ENCODE measurements at regions not wholly inside any gene's neighbourhood (a gene's known extent, or its start where the extent isn't known, plus 50 kb on each side); places are given as distances from the start of the nearest gene placed in this dataset.

GRCh38 chr5:135690466-135690865 is 111.7 kb upstream of the CXCL14 start:
- no peak for TF ChIP-seq CTCF (IDR thresholded peaks at IDR 0.05)
- Histone ChIP-seq H3K4me3 (ENCODE audit: low read length) (no peak overlapping the region), H3K9me3 (ENCODE audit: control insufficient read depth in 1 of 2, insufficient read depth in 1 of 2, low read length in 2 of 2) (peaks cover 0 to 4% of the 10 kb centered on the region in 2 experiments), H3K4me1 (ENCODE audit: insufficient read depth, low read length) (no peaks in the 10 kb centered on the region), H3K27me3 (ENCODE audit: control insufficient read depth in 1 of 2, insufficient read depth in 2 of 2, low read length in 2 of 2) (peaks cover 3 to 7% of the 10 kb centered on the region in 2 experiments), H3K27ac (ENCODE audit: low read depth in 1 of 2, low read length in 2 of 2) (no peak overlapping the region), H3K36me3 (ENCODE audit: insufficient read depth, low read length) (no peaks in the 10 kb centered on the region)
- Mint-ChIP-seq H3K27me3 (peaks cover 41% of the 10 kb centered on the region), H3K36me3 (ENCODE audit: low read depth) (no peaks in the 10 kb centered on the region), H3K4me1 (ENCODE audit: low read depth) (no peaks in the 10 kb centered on the region), H3K9me3 (no peaks in the 10 kb centered on the region), H3K4me3 (no peak overlapping the region), H3K27ac (no peak overlapping the region)
- CTCF ChIA-PET = no interaction called here
- intact Hi-C loops (cut with DNase I, micrococcal nuclease) = no loop called here
- DNase-seq (no peak), ATAC-seq (ENCODE audit: poor library complexity) (no peak)
- POLR2A ChIA-PET = no interaction called here

GRCh38 chr5:135689506-135689905 is 110.7 kb upstream of the CXCL14 start:
- Mint-ChIP-seq H3K4me1 (ENCODE audit: low read depth) (no peaks in the 10 kb centered on the region), H3K9me3 (no peaks in the 10 kb centered on the region), H3K27ac (no peak overlapping the region), H3K4me3 (no peak overlapping the region), H3K27me3 (peaks cover 38% of the 10 kb centered on the region), H3K36me3 (ENCODE audit: low read depth) (no peaks in the 10 kb centered on the region)
- peaks cover 0 to 4% of the 10 kb centered on the region in 2 experiments for H3K9me3 ChIP-seq (ENCODE audit: control insufficient read depth in 1 of 2, insufficient read depth in 1 of 2, low read length in 2 of 2)
- H3K4me3 ChIP-seq (ENCODE audit: low read length) = no peak overlapping the region
- DNase-seq (no peak), ATAC-seq (ENCODE audit: poor library complexity) (no peak)
- H3K27me3 ChIP-seq (ENCODE audit: control insufficient read depth in 1 of 2, insufficient read depth in 2 of 2, low read length in 2 of 2) = peaks cover 3 to 7% of the 10 kb centered on the region in 2 experiments
- CTCF ChIA-PET = no interaction called here
- no peak for TF ChIP-seq CTCF (IDR thresholded peaks at IDR 0.05)
- H3K36me3 ChIP-seq (ENCODE audit: insufficient read depth, low read length) = no peaks in the 10 kb centered on the region
- H3K4me1 ChIP-seq (ENCODE audit: insufficient read depth, low read length) = no peaks in the 10 kb centered on the region
- H3K27ac ChIP-seq (ENCODE audit: low read depth in 1 of 2, low read length in 2 of 2) = no peak overlapping the region
- intact Hi-C loops (cut with DNase I, micrococcal nuclease) = no loop called here
- POLR2A ChIA-PET = no interaction called here

- CTCF ChIA-PET = no interaction called here
- POLR2A ChIA-PET = no interaction called here
- H3K27ac Mint-ChIP-seq = no peak overlapping the region
Measured at GRCh38 chr5:135688385-135688784, 109.6 kb upstream of the CXCL14 start.

More at GRCh38 chr5:135688385-135688784, 109.6 kb upstream of the CXCL14 start:
- no peaks in the 10 kb centered on the region for H3K4me1 Mint-ChIP-seq (ENCODE audit: low read depth)
- no peak overlapping the region for H3K27ac ChIP-seq (ENCODE audit: low read depth in 1 of 2, low read length in 2 of 2)
- H3K36me3 ChIP-seq (ENCODE audit: insufficient read depth, low read length) = no peaks in the 10 kb centered on the region
- peaks cover 39% of the 10 kb centered on the region for H3K27me3 Mint-ChIP-seq
- TF ChIP-seq CTCF (IDR thresholded peaks at IDR 0.05) = no peak
- H3K9me3 ChIP-seq (ENCODE audit: control insufficient read depth in 1 of 2, insufficient read depth in 1 of 2, low read length in 2 of 2) = no peaks in the 10 kb centered on the region
- H3K4me3 ChIP-seq (ENCODE audit: low read length) = no peak overlapping the region
- DNase-seq (no peak), ATAC-seq (ENCODE audit: poor library complexity) (no peak)
- no peaks in the 10 kb centered on the region for H3K9me3 Mint-ChIP-seq
- intact Hi-C loops (cut with DNase I, micrococcal nuclease) = no loop called here
- H3K36me3 Mint-ChIP-seq (ENCODE audit: low read depth) = no peaks in the 10 kb centered on the region
- peaks cover 3 to 7% of the 10 kb centered on the region in 2 experiments for H3K27me3 ChIP-seq (ENCODE audit: control insufficient read depth in 1 of 2, insufficient read depth in 2 of 2, low read length in 2 of 2)
- H3K4me1 ChIP-seq (ENCODE audit: insufficient read depth, low read length) = no peaks in the 10 kb centered on the region
- H3K4me3 Mint-ChIP-seq = no peak overlapping the region

All from CD4-positive, alpha-beta T cell (primary cell).